IMR-90 (cell line): ENCODE measurements at regions not wholly inside any gene's neighbourhood (a gene's known extent, or its start where the extent isn't known, plus 50 kb on each side); places are given as distances from the start of the nearest gene placed in this dataset.

Experiments
- ATAC-seq: fragments of 200-7000 bp; cut with Tn5 transposase; 2 replicates; pipeline ENCODE4 v1.9.1; 2020; ENCODE audit warnings: low read depth, mild to moderate bottlenecking, moderate library complexity
- BruUV-seq: library from RNA; stranded (reverse); fragments of 400-500 nt; replicated peaks from 2 replicates; lab custom pipeline; 2021; lab: Mats Ljungman, UMichigan
- CTCF ChIA-PET: fragments of 300-600 bp; formaldehyde crosslinking; extraction: SDS; loops from one replicate; lab custom pipeline; 2021; ENCODE audit warnings: antibody characterized with exemption; lab: Yijun Ruan, JAX
- POLR2A ChIA-PET: fragments of 300-600 bp; sonication (Branson Sonifier 250); formaldehyde crosslinking; loops from one replicate; lab custom pipeline; 2022; ENCODE audit warnings: antibody characterized with exemption; ENCODE audit not compliant: unreplicated experiment; lab: Charles Lee
- DNase-seq: peaks from one replicate; pipeline ENCODE4 v3.0.0; 2013
- H2AFZ ChIP-seq: replicated peaks from 2 replicates; pipeline ENCODE3; 2013; ENCODE audit warnings: low read length, mild to moderate bottlenecking; ENCODE audit not compliant: poor library complexity
- H2AK5ac ChIP-seq: 2 replicates; pipeline ENCODE4 v1.6.1; 2013; ENCODE audit warnings: low read depth, low read length, inconsistent platforms
- H2AK9ac ChIP-seq: replicated peaks from 2 replicates; pipeline ENCODE3; 2013; ENCODE audit warnings: mild to moderate bottlenecking, low read depth, low read length, moderate library complexity; ENCODE audit not compliant: poor library complexity
- H2BK120ac ChIP-seq: 2 replicates; pipeline ENCODE4 v1.6.1; 2013; ENCODE audit warnings: low read depth, low read length, inconsistent platforms
- H2BK15ac ChIP-seq: 3 replicates; pipeline ENCODE4 v1.6.1; 2013; ENCODE audit warnings: low read depth, low read length, inconsistent platforms
- H2BK20ac ChIP-seq: 2 replicates; pipeline ENCODE4 v1.6.1; 2013; ENCODE audit warnings: low read depth, mild to moderate bottlenecking, inconsistent platforms, low read length, moderate library complexity
- H2BK5ac ChIP-seq: 2 replicates; pipeline ENCODE4 v1.6.1; 2013; ENCODE audit warnings: mild to moderate bottlenecking, low read depth, low read length, inconsistent platforms; ENCODE audit not compliant: poor library complexity, severe bottlenecking
- H3K14ac ChIP-seq: replicated peaks from 2 replicates; pipeline ENCODE4 v1.6.1; 2013; ENCODE audit warnings: low read depth, low read length, inconsistent platforms
- H3K18ac ChIP-seq: 2 replicates; pipeline ENCODE4 v1.6.1; 2013; ENCODE audit warnings: low read depth, low read length, control low read depth
- H3K23ac ChIP-seq: 2 replicates; pipeline ENCODE4 v1.6.1; 2013; ENCODE audit warnings: low read depth, low read length, inconsistent platforms
- H3K27ac ChIP-seq: 2 replicates; pipeline ENCODE4 v1.5.1; 2013; ENCODE audit warnings: mild to moderate bottlenecking, control low read depth, low read length; ENCODE audit not compliant: insufficient read depth
- H3K27me3 ChIP-seq: 2 replicates; pipeline ENCODE4 v1.6.1; 2013; ENCODE audit warnings: low read length; ENCODE audit not compliant: control insufficient read depth, insufficient read depth
- H3K36me3 ChIP-seq: 2 replicates; pipeline ENCODE4 v1.6.1; 2013; ENCODE audit warnings: low read length, mixed read lengths; ENCODE audit not compliant: control insufficient read depth, insufficient read depth
- H3K4ac ChIP-seq: 2 replicates; pipeline ENCODE4 v1.6.1; 2013; ENCODE audit warnings: low read depth, low read length, inconsistent platforms
- H3K4me1 ChIP-seq: 2 replicates; pipeline ENCODE4 v1.6.1; 2013; ENCODE audit warnings: low read length, mixed read lengths; ENCODE audit not compliant: control insufficient read depth, insufficient read depth
- H3K4me2 ChIP-seq: 2 replicates; pipeline ENCODE4 v1.6.1; 2013; ENCODE audit warnings: low read depth, mild to moderate bottlenecking, control low read depth, low read length, moderate library complexity
- H3K4me3 ChIP-seq: 2 replicates; pipeline ENCODE4 v1.5.1; 2013; ENCODE audit warnings: low read depth, mild to moderate bottlenecking, control low read depth, low read length, moderate library complexity; ENCODE audit not compliant: insufficient read depth
- H3K56ac ChIP-seq: 2 replicates; pipeline ENCODE4 v1.6.1; 2013; ENCODE audit warnings: low read length, inconsistent platforms; ENCODE audit not compliant: insufficient read depth; ENCODE audit errors: extremely low read depth
- H3K79me1 ChIP-seq, 2 experiments: 2 replicates each; pipeline ENCODE4 v1.6.1; 2013; ENCODE audit warnings: low read length in 2 of 2, inconsistent platforms in 1 of 2, low read depth in 1 of 2
- H3K9ac ChIP-seq: 2 replicates; pipeline ENCODE4 v1.6.1; 2013; ENCODE audit warnings: low read depth, low read length, control low read depth
- H3K9me1 ChIP-seq: 2 replicates; pipeline ENCODE4 v1.6.1; 2013; ENCODE audit warnings: low read length, inconsistent platforms; ENCODE audit not compliant: insufficient read depth
- H3K9me3 ChIP-seq: 2 replicates; pipeline ENCODE4 v1.6.1; 2013; ENCODE audit warnings: low read length; ENCODE audit not compliant: control insufficient read depth, insufficient read depth
- H4K20me1 ChIP-seq: 2 replicates; pipeline ENCODE4 v1.6.1; 2013; ENCODE audit warnings: low read length, inconsistent platforms; ENCODE audit not compliant: insufficient read depth
- H4K5ac ChIP-seq: 2 replicates; pipeline ENCODE4 v1.6.1; 2013; ENCODE audit warnings: mild to moderate bottlenecking, low read depth, low read length, control low read depth
- H4K8ac ChIP-seq, 2 experiments: 2 replicates each; pipeline ENCODE4 v1.6.1; 2013; ENCODE audit warnings: low read depth in 2 of 2, low read length in 2 of 2, control low read depth in 1 of 2, inconsistent platforms in 1 of 2
- H4K91ac ChIP-seq: 2 replicates; pipeline ENCODE4 v1.6.1; 2013; ENCODE audit warnings: low read depth, low read length, inconsistent platforms; ENCODE audit not compliant: insufficient read depth
- MXI1 ChIP-seq: IDR thresholded peaks from 2 replicates; pipeline ENCODE4 v1.6.1; 2012; ENCODE audit warnings: low read depth, mild to moderate bottlenecking, low read length, moderate library complexity, borderline replicate concordance
- WGBS, 2 experiments: methylation state at CpG; one replicate each; pipeline versions ENCODE4 v1.1.5 to v1.1.7; 2013; ENCODE audit warnings: missing lambda C conversion rate in 2 of 2; ENCODE audit not compliant: insufficient read length in 1 of 2; ENCODE audit errors: extremely low coverage in 2 of 2; 5-methylcytosine and 5-hydroxymethylcytosine counted together
- dilution Hi-C: fragments of 300-500 bp; cut with HindIII; formaldehyde crosslinking; loops from one replicate; pipeline ENCODE4 v1.14.3; 2018; ENCODE audit warnings: low sequenced_read_pairs; ENCODE audit not compliant: unreplicated experiment
- in situ Hi-C: fragments of 300-500 bp; cut with MboI; formaldehyde crosslinking; loops from 3 replicates; pipeline ENCODE4 v1.14.3; 2019; ENCODE audit warnings: low sequenced_read_pairs, inconsistent platforms, mixed read lengths
- intact Hi-C: fragments of 100-400 bp; cut with micrococcal nuclease; formaldehyde crosslinking; loops from 2 replicates; pipeline ENCODE4 v1.10.0; 2022

DNA sequence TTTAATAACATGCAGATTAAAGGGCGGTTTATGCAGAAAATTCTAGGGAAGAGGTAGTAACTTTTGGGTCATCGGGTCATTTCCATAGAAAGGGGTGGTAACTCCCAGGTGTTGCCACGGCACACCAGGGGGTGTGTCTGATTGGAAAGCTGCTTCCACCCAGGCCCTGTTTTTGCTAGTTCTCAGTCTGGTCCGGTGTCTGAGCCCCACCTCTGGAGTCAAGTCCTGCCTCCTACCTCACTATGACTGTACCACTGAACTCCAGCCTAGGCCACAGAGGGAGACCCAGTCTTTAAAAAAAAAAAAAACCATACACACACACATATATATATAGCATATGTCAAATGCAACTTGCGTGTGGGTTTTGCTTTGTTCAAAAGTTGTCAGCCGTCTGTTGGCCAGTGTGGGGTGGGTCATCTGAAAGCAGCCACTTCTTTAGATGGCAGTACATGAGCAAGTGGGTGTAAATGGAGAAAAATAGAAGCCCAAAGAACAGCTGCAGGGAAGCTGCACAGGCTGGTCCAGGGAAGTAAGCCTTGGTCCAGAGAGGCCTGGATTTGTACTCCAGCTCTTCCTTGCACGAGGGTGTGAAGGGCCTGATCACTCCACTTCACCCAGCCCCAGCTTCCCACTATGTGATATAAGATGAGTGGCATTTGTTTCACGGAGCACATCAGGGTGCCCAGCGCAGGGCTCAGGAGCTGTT lies 110.7 kb upstream of the SPRY4 start:
- Histone ChIP-seq H3K9ac (no peak overlapping the region), H3K4ac (no peak overlapping the region), H3K36me3 (no peaks in the 10 kb centered on the region), H3K4me2 (no peak overlapping the region), H2AFZ (no peak overlapping the region), H2BK15ac (no peak overlapping the region), H3K9me3 (no peaks in the 10 kb centered on the region), H3K27me3 (no peaks in the 10 kb centered on the region), H4K20me1 (no peaks in the 10 kb centered on the region), H4K5ac (no peak overlapping the region), H2BK20ac (no peak overlapping the region), H4K91ac (no peak overlapping the region), H3K14ac (no peak overlapping the region), H4K8ac (no peak overlapping the region), H3K79me1 (peaks cover 0 to 6% of the 10 kb centered on the region in 2 experiments; a peak in 1 of 4 replicates), H3K4me3 (no peak overlapping the region), H3K4me1 (peaks cover 11% of the 10 kb centered on the region), H3K18ac (no peak overlapping the region), H3K23ac (no peak overlapping the region), H2BK120ac (no peak overlapping the region), H3K56ac (no peak overlapping the region), H3K27ac (no peak overlapping the region), H2AK9ac (no peak overlapping the region), H3K9me1 (peaks cover 18% of the 10 kb centered on the region), H2AK5ac (no peak overlapping the region), H2BK5ac (no peak overlapping the region)
- intact Hi-C loops (loop anchor here (10.0 kb wide), 1 partner anchor 281 kb away; no protein-coding TSS in a partner anchor), dilution Hi-C loops (no loop called here), in situ Hi-C loops (no loop called here)
- ATAC-seq (no peak), DNase-seq (no peak)
- CTCF ChIA-PET, result interaction anchor here (0.7 kb wide), 1 partner anchor 48 kb away, joined by 5 read pairs; no protein-coding TSS in a partner anchor
- BruUV-seq, result no TSS peak
- POLR2A ChIA-PET, result no interaction called here
- 100% methylated on average over 1 of the region's 9 CpGs; no CpG with 5 or more reads in 1 of the 2 experiments for WGBS, 2 experiments
- no peak for TF ChIP-seq MXI1
